GM18499 (cell line): ENCODE measurements at regions not wholly inside any gene's neighbourhood (a gene's known extent, or its start where the extent isn't known, plus 50 kb on each side); places are given as distances from the start of the nearest gene placed in this dataset.
A peak's percentile ranks its signal among the peaks of the same experiment; 100 is the strongest.

ENCODE experiments used
- ATAC-seq: cut with Tn5 transposase; IDR thresholded peaks from one replicate; pipeline ENCODE4 v1.9.1; 2021; ENCODE audit warnings: moderate number of reproducible peaks; ENCODE audit not compliant: insufficient read depth, unreplicated experiment

GRCh38 chr9:27856748-27857147 is 283.5 kb upstream of the C9orf72 start:
- no peak for ATAC-seq

- no peak for ATAC-seq
Observed at GRCh38 chr9:27861887-27862286, 288.6 kb upstream of the C9orf72 start.

DNA sequence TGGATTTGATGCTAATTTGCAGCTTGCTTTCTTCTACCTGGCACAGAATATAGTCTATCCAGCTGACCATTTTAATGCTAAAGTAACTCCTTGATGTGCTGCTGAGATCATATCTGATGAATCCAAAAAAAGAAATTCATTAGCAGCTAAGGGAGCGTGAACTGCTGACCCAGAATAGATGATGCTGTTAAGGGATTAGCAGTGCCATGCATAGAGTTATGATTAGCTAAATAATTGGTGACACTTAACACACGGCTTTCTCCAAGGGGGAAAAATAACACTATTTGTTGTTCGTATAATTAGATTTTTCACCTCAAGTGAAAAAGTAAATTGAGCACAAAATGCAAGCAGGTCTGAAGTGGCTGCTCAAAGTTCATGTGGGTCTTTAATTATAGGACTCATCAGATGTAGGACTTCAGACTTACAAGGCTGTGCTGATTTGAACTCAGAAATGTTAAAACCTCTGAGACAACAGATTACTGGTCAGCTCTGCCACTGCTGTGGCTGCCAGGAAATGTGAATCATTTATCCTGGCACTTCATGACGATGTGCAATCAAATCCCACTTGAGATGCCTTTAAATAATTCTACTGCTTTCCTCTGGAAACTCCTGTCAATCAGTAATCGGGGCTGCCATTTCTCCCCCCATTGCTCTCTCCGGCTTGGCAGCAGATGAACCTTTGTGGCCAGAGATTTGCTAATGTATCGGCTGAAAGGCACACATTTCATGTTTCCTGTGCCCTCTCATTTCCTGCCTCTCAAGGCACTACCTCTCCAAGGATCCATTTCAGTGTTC is 291.6 kb upstream of the C9orf72 start:
- no peak for ATAC-seq

- ATAC-seq, result no peak
Observed at GRCh38 chr9:27866741-27867140, 293.5 kb upstream of the C9orf72 start.

GRCh38 chr9:27870404-27870803 is 297.1 kb upstream of the C9orf72 start:
- ATAC-seq, result no peak

DNA sequence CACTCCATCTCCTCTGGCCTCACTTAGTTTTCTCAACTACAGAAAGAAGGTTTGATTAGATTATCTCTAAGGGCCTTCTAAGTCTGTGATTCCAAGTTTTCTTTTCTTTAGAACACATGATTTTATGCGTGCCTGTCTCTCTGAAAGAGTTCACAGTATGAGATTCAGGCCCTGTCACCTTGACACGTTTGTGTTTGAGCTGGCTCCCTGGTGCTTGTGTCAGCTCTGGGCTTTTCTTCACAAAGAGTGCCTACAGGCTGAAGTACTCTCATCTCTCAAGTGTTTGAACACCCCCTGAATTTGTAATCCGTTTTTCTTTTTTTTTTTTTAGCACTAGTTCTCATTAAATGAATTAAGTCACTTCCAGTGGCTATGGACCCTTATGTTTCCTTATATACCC is 306.9 kb upstream of the C9orf72 start:
- no peak for ATAC-seq

DNA sequence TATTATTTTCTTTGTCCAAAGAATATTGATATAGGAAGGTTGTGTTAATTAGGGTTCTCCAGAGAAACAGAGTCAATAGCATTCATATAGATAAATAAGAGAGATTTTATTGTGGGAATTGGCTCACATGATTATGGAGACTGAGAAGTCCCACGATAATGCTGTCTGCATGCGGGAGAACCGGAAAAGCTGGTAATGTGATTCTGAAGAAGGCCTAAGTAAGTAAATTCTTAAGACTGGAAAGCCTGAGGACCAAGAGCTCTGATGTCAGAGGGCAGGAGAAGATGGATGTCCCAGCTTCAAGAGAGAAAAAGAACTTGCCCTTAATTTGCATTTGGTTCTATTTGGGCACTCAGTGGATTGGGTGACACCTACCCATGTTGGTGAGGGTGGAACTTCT is 307.4 kb upstream of the C9orf72 start:
- ATAC-seq, result no peak

DNA sequence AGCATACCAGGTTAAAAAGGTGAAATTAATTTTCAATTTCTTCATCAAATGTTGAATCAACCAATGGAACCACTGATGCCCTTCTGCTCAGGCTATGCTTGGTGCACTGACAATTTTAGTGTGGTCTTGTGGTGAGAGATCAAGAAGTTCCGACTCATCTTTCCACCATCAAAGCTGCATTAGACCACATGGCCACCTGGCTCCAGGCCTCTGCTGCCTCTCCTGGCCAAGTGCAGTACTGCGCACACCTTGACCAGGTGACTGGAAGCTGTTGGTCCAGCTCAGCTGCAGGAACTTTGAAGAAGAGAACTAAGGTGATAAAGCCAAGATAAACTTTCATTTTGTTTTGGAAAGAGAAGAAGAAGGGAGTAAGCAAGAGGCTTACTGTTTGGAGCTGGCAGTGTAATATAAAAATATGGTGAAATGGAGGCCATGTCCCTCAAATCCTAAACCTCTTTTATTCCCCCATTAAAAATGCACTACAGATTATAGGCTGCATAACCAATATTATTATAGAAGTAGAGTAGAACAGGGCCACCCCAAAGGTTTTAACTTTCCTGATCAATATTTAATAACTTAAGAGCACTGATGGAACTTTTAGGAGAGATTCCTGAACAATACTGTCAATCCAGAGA is 315.5 kb upstream of the C9orf72 start:
- peak; percentile 88 for ATAC-seq

DNA sequence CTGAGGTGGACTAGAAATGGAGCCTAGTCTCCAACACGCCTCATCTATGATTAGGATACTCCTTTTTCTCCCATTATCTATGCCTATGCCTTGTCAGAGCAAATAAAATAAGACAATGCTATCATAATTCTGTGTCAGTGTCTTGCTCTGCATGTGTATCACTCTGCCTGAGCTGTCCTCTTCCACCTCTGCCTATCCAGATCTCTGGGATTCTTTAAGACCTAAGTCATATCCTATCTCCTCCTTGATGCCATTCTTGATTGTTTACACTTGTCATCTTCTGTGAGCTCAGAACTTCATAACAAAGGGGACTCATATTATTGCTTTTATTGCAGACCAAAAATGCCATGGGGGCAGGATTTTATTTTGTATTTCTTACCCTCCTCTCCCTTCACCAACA is 351.2 kb upstream of the C9orf72 start:
- no peak for ATAC-seq

DNA sequence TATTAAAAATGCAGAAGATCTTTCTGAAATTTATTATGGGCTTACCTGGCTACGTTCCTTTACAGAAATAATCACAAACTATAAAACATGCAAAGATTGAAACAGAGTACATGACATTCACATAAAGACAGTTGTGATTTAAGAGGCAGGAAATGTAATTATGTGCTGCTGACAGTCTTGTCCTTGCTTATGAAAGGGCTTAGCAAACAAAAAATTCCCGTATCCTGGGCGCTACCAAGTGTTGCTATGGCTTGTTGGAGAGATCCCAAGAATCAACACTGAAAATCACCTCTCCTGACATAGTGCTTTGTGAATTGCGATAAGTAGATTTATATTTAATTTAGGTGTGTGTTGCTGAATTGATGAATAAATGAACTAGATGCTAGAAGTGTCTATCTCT is 352.5 kb upstream of the C9orf72 start:
- no peak for ATAC-seq

DNA sequence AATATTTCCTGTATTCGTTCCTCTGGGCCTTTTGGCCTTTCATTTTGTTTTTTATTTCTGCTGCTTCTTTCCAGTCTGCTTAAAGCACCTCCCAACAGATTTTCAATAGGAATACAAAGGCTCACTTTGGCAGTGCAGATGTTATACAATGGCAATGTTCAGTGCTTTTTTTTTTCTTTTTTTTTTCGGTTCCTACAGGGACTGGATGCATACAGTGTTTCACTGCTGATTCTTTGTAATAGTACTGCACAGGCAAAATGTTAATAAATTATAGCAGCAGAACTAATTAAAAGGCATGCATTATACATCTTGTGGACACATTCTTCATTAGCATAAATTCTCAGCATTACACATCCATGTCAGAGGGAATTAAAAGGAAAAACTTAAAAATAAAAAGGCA is 356.6 kb upstream of the C9orf72 start:
- no peak for ATAC-seq

GRCh38 chr9:27933210-27934025 is 360.1 kb upstream of the C9orf72 start:
- no peak for ATAC-seq

DNA sequence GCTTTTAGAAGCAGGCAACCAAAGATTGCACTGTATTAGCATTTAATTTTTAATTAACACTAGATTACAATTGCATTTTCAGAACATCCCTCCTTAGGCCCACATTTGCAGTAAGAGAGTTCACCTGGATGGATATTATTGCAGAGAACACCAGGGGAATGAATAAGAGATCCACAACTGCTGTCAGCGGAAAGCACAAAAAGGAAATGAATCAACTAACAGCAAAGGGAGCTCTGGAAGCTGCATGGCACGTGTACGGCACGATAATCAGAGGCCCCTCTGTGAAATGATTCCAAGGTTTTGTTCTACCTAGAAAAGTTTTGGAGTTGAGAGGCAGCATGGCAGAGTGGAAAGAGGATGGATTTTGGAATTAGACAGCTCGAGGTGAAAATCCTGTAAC is 361.2 kb upstream of the C9orf72 start:
- no peak for ATAC-seq

DNA sequence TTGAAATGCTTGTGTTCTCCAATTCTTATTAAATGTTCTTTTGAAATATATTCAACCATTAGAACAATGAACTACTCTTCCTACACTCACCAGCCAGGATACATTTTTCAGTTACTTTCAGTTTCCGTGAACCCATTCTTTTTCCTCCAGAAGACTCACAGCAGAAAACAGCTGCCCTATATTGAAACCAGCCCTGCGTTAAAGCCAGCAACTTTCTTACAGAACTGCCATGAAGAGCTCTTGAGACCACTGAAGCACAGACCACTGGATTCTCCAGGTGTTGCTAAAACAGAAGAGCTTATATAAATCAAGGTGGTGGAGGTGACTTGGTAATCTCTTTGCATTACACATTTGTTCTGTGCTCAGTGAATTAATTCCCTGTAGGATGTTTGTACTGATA is 365.9 kb upstream of the C9orf72 start:
- no peak for ATAC-seq

DNA sequence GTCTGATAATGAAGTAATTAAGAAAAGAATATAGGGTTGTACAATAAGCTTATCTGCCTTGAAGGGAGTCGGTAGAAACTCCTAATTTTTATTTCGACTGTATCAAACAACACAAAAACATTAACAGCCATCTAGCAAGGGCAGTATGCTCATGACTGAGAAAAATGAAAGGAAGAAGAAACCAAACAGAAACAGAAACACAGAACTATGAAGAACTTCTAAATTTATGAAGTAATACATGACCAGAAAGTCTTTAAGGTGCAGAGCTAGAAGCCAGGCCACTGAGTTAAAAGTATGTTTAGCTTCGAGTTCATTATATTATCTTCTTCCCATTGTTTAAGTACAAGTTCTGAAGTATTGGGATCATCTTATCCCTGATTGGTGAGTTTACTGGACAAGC is 367.3 kb upstream of the C9orf72 start:
- ATAC-seq, result no peak

DNA sequence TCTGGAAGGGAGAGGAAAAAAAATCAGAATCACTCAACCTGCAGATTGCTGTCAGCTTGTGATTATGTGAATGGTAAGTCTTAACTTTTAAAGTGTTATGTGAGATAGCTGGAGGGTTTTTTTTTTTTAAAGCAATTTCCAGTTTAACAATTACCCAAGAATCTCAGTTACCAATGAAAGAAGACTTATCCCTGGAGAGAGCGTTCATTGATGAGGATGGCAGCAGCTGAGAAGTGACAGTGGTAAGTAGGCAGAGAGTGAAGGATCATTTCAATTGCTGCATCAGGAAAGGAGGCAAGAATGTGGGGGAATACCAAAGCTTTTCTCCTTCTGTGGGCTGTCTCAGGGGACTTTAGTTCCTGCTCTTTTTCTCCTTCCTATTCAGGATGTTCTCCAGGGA is 370.2 kb upstream of the C9orf72 start:
- no peak for ATAC-seq

DNA sequence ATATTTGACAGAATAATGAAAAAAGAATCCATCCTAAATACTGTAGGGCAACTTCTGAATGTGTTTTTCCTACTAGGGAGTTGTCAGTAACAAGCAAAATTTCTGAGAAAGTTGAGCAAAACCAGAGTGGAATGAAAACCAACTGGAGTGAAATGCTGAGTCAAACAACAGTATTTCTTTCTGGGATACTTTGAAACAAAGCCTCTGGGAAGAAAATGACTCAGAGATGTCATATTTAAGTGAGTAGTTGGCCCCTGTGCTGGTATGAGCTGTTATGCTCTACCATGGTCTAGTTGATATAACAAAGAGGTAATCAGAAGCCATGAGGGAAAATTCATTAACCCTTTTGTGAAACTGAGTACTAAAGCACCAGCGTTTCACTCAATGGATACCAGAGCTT is 372.1 kb upstream of the C9orf72 start:
- no peak for ATAC-seq

- no peak for ATAC-seq
Observed at GRCh38 chr9:27950382-27950781, 377.1 kb upstream of the C9orf72 start.

DNA sequence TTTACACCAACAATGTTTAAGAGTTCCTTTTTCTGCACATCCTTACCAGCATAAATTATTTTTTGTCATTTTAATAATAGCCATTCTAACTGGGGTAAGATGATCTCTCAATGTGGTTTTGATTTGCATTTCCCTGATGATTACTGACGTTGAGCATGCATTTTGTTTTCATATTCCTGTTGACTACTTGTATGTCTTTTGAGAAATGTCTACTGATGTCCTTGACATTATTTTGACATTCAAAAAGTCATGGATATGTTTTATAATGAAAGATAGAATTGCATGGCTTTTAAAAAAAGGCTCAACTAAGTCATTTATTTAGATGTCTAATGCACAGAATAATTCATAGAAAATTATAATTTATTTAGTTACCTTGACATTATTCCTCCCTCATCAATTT is 381.6 kb upstream of the C9orf72 start:
- no peak for ATAC-seq

- no peak for ATAC-seq
Observed at GRCh38 chr9:27963836-27964235, 390.6 kb upstream of the C9orf72 start.

GRCh38 chr9:27967210-27967609 is 393.9 kb upstream of the C9orf72 start:
- ATAC-seq, result no peak
